ENCODE measurements at regions not wholly inside any gene's neighbourhood (a gene's known extent, or its start where the extent isn't known, plus 50 kb on each side); places are given as distances from the start of the nearest gene placed in this dataset.

DNA sequence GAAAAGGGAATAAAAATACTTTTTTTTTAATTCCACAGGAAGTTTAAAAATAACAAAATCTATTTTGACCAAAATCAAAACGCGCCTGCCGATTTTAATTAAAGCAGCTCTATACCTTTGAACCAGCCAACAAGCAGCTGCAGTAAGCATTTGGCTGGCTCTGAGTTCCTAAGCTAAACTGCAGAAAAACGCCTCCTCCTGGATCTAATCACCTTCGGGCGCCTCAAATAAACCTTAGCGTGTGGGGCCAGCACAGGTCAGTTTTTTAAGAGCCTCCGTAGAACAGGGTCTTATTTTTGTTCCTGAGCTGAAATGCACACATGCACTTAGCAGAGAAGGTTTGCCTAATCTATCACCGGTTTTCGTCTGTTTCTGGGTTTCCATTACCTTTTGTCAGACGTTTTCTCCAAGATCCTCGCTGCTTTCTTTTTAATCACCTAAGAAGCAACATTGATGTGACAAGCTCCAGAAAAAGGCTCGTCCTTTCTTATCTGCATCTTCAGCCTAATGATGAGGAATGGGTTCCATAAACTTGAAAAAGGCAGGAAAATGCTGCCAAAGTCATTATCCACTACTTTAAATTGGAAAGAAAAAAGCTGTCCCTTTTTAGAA lies 64.7 kb upstream of the HNRNPA3 start:
- TF ChIP-seq, protein P1, sequence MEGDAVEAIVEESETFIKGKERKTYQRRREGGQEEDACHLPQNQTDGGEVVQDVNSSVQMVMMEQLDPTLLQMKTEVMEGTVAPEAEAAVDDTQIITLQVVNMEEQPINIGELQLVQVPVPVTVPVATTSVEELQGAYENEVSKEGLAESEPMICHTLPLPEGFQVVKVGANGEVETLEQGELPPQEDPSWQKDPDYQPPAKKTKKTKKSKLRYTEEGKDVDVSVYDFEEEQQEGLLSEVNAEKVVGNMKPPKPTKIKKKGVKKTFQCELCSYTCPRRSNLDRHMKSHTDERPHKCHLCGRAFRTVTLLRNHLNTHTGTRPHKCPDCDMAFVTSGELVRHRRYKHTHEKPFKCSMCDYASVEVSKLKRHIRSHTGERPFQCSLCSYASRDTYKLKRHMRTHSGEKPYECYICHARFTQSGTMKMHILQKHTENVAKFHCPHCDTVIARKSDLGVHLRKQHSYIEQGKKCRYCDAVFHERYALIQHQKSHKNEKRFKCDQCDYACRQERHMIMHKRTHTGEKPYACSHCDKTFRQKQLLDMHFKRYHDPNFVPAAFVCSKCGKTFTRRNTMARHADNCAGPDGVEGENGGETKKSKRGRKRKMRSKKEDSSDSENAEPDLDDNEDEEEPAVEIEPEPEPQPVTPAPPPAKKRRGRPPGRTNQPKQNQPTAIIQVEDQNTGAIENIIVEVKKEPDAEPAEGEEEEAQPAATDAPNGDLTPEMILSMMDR (conservative IDR thresholded peaks at IDR 0.05) = no peak
- no peak for TF ChIP-seq EZH2 (IDR thresholded peaks at IDR 0.05; ENCODE audit: low read depth)
- H3K4me3 ChIP-seq = peak overlapping the region; percentile 46; the same call in 1 of the 2 replicates
- H4K20me1 ChIP-seq (ENCODE audit: insufficient read depth) = no peaks in the 10 kb centered on the region
- H3K79me2 ChIP-seq (ENCODE audit: low read depth) = no peaks in the 10 kb centered on the region
- no peak overlapping the region for H3K27ac ChIP-seq
- DNase-seq = no peak
- H3K9me2 ChIP-seq (ENCODE audit: insufficient read depth) = peaks cover 1% of the 10 kb centered on the region; the same call in 1 of the 2 replicates
- peaks cover 13% of the 10 kb centered on the region for H3K27me3 ChIP-seq (ENCODE audit: insufficient read depth, low read depth)
- H2AFZ ChIP-seq = 0 out of 2 replicates have a peak overlapping the region, but pooled peaks have one; percentile 77
- no TSS peak for BruUV-seq (replicated peaks)
- POLR2A ChIA-PET (ENCODE audit: unreplicated experiment) = interaction anchor here (0.7 kb wide), 1 partner anchor 1884 kb away, joined by 6 read pairs; no protein-coding TSS in a partner anchor
- H3F3A ChIP-seq (ENCODE audit: insufficient read depth, low read depth) = no peaks in the 10 kb centered on the region; the same call in 1 of the 2 replicates
- peak overlapping the region; percentile 82 for H3K4me2 ChIP-seq
- intact Hi-C loops (cut with micrococcal nuclease; ENCODE audit: unreplicated experiment) = loop anchor here (1.0 to 10.0 kb wide), 13 partner anchors 184 to 1896 kb away; no protein-coding TSS in a partner anchor
- no peaks in the 10 kb centered on the region for H3K9me3 ChIP-seq (ENCODE audit: insufficient read depth, low read depth)
- CTCF ChIA-PET = interaction anchor here (0.6 to 2.4 kb wide), 11 partner anchors 9 to 1816 kb away, joined by 3 to 10 read pairs (median 5); no protein-coding TSS in a partner anchor
- peaks cover 8% of the 10 kb centered on the region for H3K4me1 ChIP-seq (replicated peaks; ENCODE audit: insufficient read depth)
- H3K36me3 ChIP-seq (ENCODE audit: low read depth) = no peaks in the 10 kb centered on the region

DNA sequence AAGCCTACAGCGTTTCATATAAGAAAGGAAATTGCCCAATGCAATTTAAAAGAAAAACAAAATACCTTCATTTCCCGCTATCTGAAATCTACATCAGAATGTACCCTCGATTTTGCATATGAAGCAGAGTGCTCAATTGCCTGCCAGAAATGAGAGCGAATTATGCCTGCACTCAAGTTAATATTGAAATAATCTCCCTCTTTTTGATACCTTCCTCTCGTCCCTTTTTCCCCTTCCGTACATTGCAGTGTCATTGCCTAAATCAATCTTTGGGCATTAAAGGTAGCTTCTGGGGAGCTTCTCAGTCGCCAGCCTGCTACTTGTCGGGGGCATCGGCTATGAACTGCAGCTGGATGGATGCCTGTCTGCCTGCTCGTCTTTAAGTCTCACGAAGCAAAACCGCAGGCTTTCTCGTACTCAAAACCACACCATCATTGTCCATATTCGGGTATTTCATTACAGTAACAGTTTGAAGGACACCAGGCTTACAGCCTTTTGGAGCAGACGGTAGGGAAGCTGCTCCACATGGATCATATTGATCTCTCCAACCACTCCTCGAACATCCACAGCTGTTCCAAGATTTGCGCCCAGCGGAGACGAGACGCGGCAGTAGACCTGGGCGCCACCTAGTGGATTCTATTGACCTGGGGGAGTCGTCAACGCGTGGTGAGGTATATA lies 64.0 kb upstream of the HNRNPA3 start:
- Histone ChIP-seq H3K79me2 (ENCODE audit: low read depth) (no peaks in the 10 kb centered on the region), H3K36me3 (ENCODE audit: low read depth) (no peaks in the 10 kb centered on the region), H3K4me2 (peak overlapping the region; percentile 82), H3K4me1 (replicated peaks; ENCODE audit: insufficient read depth) (peaks cover 8% of the 10 kb centered on the region), H3K4me3 (peak overlapping the region; percentile 46), H3K9me3 (ENCODE audit: insufficient read depth, low read depth) (no peaks in the 10 kb centered on the region), H3K27ac (no peak overlapping the region), H2AFZ (peak overlapping the region; percentile 77), H4K20me1 (ENCODE audit: insufficient read depth) (no peaks in the 10 kb centered on the region), H3F3A (ENCODE audit: insufficient read depth, low read depth) (no peaks in the 10 kb centered on the region; the same call in 1 of the 2 replicates), H3K27me3 (ENCODE audit: insufficient read depth, low read depth) (peaks cover 13% of the 10 kb centered on the region), H3K9me2 (ENCODE audit: insufficient read depth) (no peaks in the 10 kb centered on the region; the same call in 1 of the 2 replicates)
- peak; percentile 76 to 86 for DNase-seq
- no TSS peak for BruUV-seq (replicated peaks)
- CTCF ChIA-PET = interaction anchor here (0.5 to 2.4 kb wide), 28 partner anchors 9 to 1897 kb away, joined by 3 to 10 read pairs (median 4); partner anchors contain the start of gene MTX2
- POLR2A ChIA-PET (ENCODE audit: unreplicated experiment) = interaction anchor here (0.7 kb wide), 2 partner anchors 536 to 1885 kb away, joined by 6 read pairs; no protein-coding TSS in a partner anchor
- intact Hi-C loops (cut with micrococcal nuclease; ENCODE audit: unreplicated experiment) = loop anchor here (1.0 to 10.0 kb wide), 12 partner anchors 184 to 1896 kb away; no protein-coding TSS in a partner anchor
- TF ChIP-seq, protein P1 (conservative IDR thresholded peaks at IDR 0.05) = peak; percentile 97
- 0 out of 2 replicates have a peak, but pooled peaks have one; percentile 63 for TF ChIP-seq EZH2 (IDR thresholded peaks at IDR 0.05; ENCODE audit: low read depth)

DNA sequence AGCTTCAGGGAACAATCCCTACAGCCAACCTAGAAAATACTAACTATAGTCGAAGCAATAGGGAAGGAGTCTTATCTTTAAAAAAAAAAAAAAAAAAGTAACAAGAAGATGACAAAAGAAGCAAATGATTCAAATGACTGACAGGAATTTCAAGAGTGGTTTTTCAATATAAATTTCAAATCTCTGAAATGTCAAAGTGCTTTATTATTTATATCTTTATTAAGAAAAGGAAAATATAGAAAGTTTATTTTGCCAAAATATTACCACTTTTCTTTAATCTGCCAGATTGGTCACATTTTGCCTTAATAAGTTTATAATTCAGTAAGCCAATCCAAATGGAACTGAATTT lies 63.5 kb upstream of the HNRNPA3 start:
- H3K27ac ChIP-seq = no peak overlapping the region
- intact Hi-C loops (cut with micrococcal nuclease; ENCODE audit: unreplicated experiment) = loop anchor here (2.0 to 10.0 kb wide), 11 partner anchors 183 to 1897 kb away; no protein-coding TSS in a partner anchor
- H3F3A ChIP-seq (ENCODE audit: insufficient read depth, low read depth) = no peaks in the 10 kb centered on the region
- BruUV-seq (replicated peaks) = no TSS peak
- DNase-seq = no peak
- no peaks in the 10 kb centered on the region for H3K79me2 ChIP-seq (ENCODE audit: low read depth)
- H3K4me3 ChIP-seq = peak overlapping the region; percentile 46; the same call in 1 of the 2 replicates
- H3K36me3 ChIP-seq (ENCODE audit: low read depth) = no peaks in the 10 kb centered on the region
- ChIA-PET CTCF (interaction anchor here (0.5 to 2.4 kb wide), 25 partner anchors 8 to 1898 kb away, joined by 3 to 10 read pairs (median 4); partner anchors contain the start of gene MTX2), POLR2A (ENCODE audit: unreplicated experiment) (interaction anchor here (0.7 kb wide), 1 partner anchor 536 kb away, joined by 6 read pairs; no protein-coding TSS in a partner anchor)
- no peaks in the 10 kb centered on the region; the same call in 1 of the 2 replicates for H3K9me2 ChIP-seq (ENCODE audit: insufficient read depth)
- no peak overlapping the region for H2AFZ ChIP-seq
- peak overlapping the region; percentile 82 for H3K4me2 ChIP-seq
- no peaks in the 10 kb centered on the region for H3K9me3 ChIP-seq (ENCODE audit: insufficient read depth, low read depth)
- peaks cover 8% of the 10 kb centered on the region for H3K4me1 ChIP-seq (replicated peaks; ENCODE audit: insufficient read depth)
- TF ChIP-seq, protein P1 (conservative IDR thresholded peaks at IDR 0.05) = peak; percentile 55; the same call in 1 of the 2 replicates
- no peak for TF ChIP-seq EZH2 (IDR thresholded peaks at IDR 0.05; ENCODE audit: low read depth)
- peaks cover 13% of the 10 kb centered on the region for H3K27me3 ChIP-seq (ENCODE audit: insufficient read depth, low read depth)
- H4K20me1 ChIP-seq (ENCODE audit: insufficient read depth) = no peaks in the 10 kb centered on the region

Measured in PC-9 (cell line).